HCT116 (cell line): ENCODE measurements at regions not wholly inside any gene's neighbourhood (a gene's known extent, or its start where the extent isn't known, plus 50 kb on each side); places are given as distances from the start of the nearest gene placed in this dataset.

Source experiments
- ATAC-seq: fragments of 200-7000 bp; cut with Tn5 transposase; 2 replicates; pipeline ENCODE4 v1.9.1; 2020; ENCODE audit warnings: mild to moderate bottlenecking, moderate library complexity
- BruUV-seq: library from RNA; stranded (reverse); fragments of 400-500 nt; replicated peaks from 2 replicates; lab custom pipeline; 2021; lab: Mats Ljungman, UMichigan
- CTCF ChIA-PET: fragments of 300-600 bp; sonication (Branson Sonifier 250); formaldehyde crosslinking; loops from one replicate; lab custom pipeline; 2021; ENCODE audit warnings: antibody characterized with exemption; lab: Charles Lee
- POLR2A ChIA-PET: fragments of 300-600, 350-600 bp; sonication (Branson Sonifier 250); formaldehyde crosslinking; loops from one replicate; lab custom pipeline; 2021; ENCODE audit warnings: antibody characterized with exemption; lab: Charles Lee
- RAD21 ChIA-PET, 2 experiments: fragments of 300-600 bp; sonication (Branson Sonifier 250); formaldehyde crosslinking; loops; one replicate each; lab custom pipeline; 2023; ENCODE audit warnings: low total read pairs in 2 of 2; ENCODE audit not compliant: uncharacterized antibody in 2 of 2, unreplicated experiment in 2 of 2, low non-redundant PET in 1 of 2; lab: Charles Lee
- DNase-seq: peaks from one replicate; pipeline ENCODE4 v3.0.0-alpha.2; 2010; ENCODE audit warnings: low read depth, low spot score
- H2AFZ ChIP-seq: fragments of 200-600 bp; shearing (Covaris generic), sonication (generic); 2 replicates; pipeline ENCODE4 v1.6.1; 2017; ENCODE audit warnings: low read depth, mixed run types, mixed read lengths, antibody characterized with exemption, low read length; ENCODE audit not compliant: poor library complexity, severe bottlenecking
- H3K27ac ChIP-seq: 2 replicates; pipeline ENCODE4 v1.5.1; 2012; ENCODE audit warnings: low read depth, low read length
- H3K27me3 ChIP-seq: fragments of 200-600 bp; sonication (generic); 2 replicates; pipeline ENCODE4 v1.6.1; 2016; ENCODE audit warnings: mixed run types, low read length, mixed read lengths; ENCODE audit not compliant: insufficient read depth
- H3K36me3 ChIP-seq, 2 experiments: fragments of 200-500 bp in 1 of 2; fragments of 200-600 bp in 1 of 2; sonication (Bioruptor generic) in 1 of 2; sonication (generic) in 1 of 2; 2 replicates each; pipeline versions ENCODE4 v1.5.1 to v1.6.1; 2014 to 2016; ENCODE audit warnings: low read length in 2 of 2, inconsistent platforms in 1 of 2, mixed read lengths in 1 of 2, mixed run types in 1 of 2; ENCODE audit not compliant: insufficient read depth in 2 of 2, control insufficient read depth in 1 of 2
- H3K4me1 ChIP-seq, 2 experiments: fragments of 200-600 bp in 1 of 2; sonication (generic) in 1 of 2; 2 replicates each; pipeline versions ENCODE4 v1.5.1 to v1.6.1; 2012 to 2017; ENCODE audit warnings: low read length in 2 of 2, inconsistent platforms in 1 of 2, mild to moderate bottlenecking in 1 of 2, mixed read lengths in 1 of 2, mixed run types in 1 of 2, moderate library complexity in 1 of 2; ENCODE audit not compliant: insufficient read depth in 2 of 2, control insufficient read depth in 1 of 2
- H3K4me2 ChIP-seq: fragments of 200-600 bp; sonication (generic); 2 replicates; pipeline ENCODE4 v1.6.1; 2017; ENCODE audit warnings: mixed run types, low read length, mixed read lengths
- H3K4me3 ChIP-seq, 2 experiments: fragments of 200-600 bp in 1 of 2; sonication (generic) in 1 of 2; replicated peaks in 1 of 2; 2 replicates each; pipeline ENCODE4 v1.5.1; 2011 to 2016; ENCODE audit warnings: low read length in 2 of 2, control low read depth in 1 of 2, low read depth in 1 of 2, mild to moderate bottlenecking in 1 of 2, mixed read lengths in 1 of 2, mixed run types in 1 of 2
- H3K79me2 ChIP-seq: fragments of 200-600 bp; sonication (generic); 2 replicates; pipeline ENCODE4 v1.6.1; 2017; ENCODE audit warnings: mild to moderate bottlenecking, mixed run types, low read length, moderate library complexity, mixed read lengths; ENCODE audit not compliant: insufficient read depth
- H3K9ac ChIP-seq: fragments of 200-600 bp; sonication (generic); 2 replicates; pipeline ENCODE4 v1.6.1; 2016; ENCODE audit warnings: low read length, mixed read lengths
- H3K9me2 ChIP-seq: fragments of 200-600 bp; sonication (generic), shearing (Covaris generic); 2 replicates; pipeline ENCODE4 v1.6.1; 2017; ENCODE audit warnings: mixed run types, mild to moderate bottlenecking, moderate library complexity; ENCODE audit not compliant: insufficient read depth
- H3K9me3 ChIP-seq, 2 experiments: fragments of 200-500 bp in 1 of 2; fragments of 200-600 bp in 1 of 2; sonication (Bioruptor generic) in 1 of 2; sonication (generic) in 1 of 2; 2 replicates each; pipeline ENCODE4 v1.6.1; 2014 to 2017; ENCODE audit warnings: low read length in 2 of 2, mixed read lengths in 2 of 2, inconsistent platforms in 1 of 2, low read depth in 1 of 2, mild to moderate bottlenecking in 1 of 2, mixed run types in 1 of 2, moderate library complexity in 1 of 2; ENCODE audit not compliant: control insufficient read depth in 1 of 2, insufficient read depth in 1 of 2
- H4K20me1 ChIP-seq: fragments of 200-600 bp; sonication (generic), shearing (Covaris generic); 2 replicates; pipeline ENCODE4 v1.6.1; 2017; ENCODE audit warnings: mixed run types, mild to moderate bottlenecking, moderate library complexity; ENCODE audit not compliant: insufficient read depth
- REST ChIP-seq: IDR thresholded peaks from 2 replicates; pipeline ENCODE4 v1.6.1; 2012; ENCODE audit warnings: low read depth
- SRF ChIP-seq: IDR thresholded peaks from 2 replicates; pipeline ENCODE4 v1.6.1; 2012; ENCODE audit warnings: low read depth
- intact Hi-C: fragments of 100-400 bp; cut with micrococcal nuclease; formaldehyde crosslinking; loops from 2 replicates; pipeline ENCODE4 v1.10.0; 2022
- TF ChIP-seq, protein P1 (sequence below), 3 experiments: fragments of 200-600 bp in 1 of 3; sonication (generic) in 1 of 3; IDR thresholded peaks in 2 of 3; conservative IDR thresholded peaks in 1 of 3; 2 replicates each; pipeline ENCODE4 v1.5.1; 2012 to 2017; ENCODE audit warnings: low read depth in 2 of 3, low read length in 2 of 3, antibody characterized with exemption in 1 of 3, borderline replicate concordance in 1 of 3, control low read depth in 1 of 3, mild to moderate bottlenecking in 1 of 3, mixed read lengths in 1 of 3, mixed run types in 1 of 3, moderate library complexity in 1 of 3; ENCODE audit not compliant: insufficient read depth in 1 of 3

DNA sequence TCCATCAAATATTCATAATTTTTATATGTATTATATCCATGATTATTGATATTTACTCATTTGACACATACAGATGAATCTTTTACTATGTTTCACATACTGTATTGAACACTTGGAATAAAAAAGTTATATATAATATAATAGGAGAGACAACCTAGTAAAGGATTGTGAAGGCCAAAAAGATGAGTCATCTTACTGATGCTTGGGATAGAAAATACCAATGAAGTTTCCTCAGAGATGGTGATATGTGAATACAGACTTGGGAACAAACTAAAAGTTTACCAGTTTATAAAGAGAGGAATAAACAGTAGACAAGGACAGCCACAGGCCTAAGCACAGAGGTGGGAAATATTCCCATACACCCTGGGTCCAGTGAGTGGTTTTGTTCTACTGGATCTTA lies 743.9 kb upstream of the FLRT2 start:
- no peak overlapping the region for H3K9ac ChIP-seq
- intact Hi-C loops, result no loop called here
- no TSS peak for BruUV-seq
- ATAC-seq (no peak), DNase-seq (no peak)
- TF ChIP-seq SRF, result no peak
- TF ChIP-seq, protein P1, sequence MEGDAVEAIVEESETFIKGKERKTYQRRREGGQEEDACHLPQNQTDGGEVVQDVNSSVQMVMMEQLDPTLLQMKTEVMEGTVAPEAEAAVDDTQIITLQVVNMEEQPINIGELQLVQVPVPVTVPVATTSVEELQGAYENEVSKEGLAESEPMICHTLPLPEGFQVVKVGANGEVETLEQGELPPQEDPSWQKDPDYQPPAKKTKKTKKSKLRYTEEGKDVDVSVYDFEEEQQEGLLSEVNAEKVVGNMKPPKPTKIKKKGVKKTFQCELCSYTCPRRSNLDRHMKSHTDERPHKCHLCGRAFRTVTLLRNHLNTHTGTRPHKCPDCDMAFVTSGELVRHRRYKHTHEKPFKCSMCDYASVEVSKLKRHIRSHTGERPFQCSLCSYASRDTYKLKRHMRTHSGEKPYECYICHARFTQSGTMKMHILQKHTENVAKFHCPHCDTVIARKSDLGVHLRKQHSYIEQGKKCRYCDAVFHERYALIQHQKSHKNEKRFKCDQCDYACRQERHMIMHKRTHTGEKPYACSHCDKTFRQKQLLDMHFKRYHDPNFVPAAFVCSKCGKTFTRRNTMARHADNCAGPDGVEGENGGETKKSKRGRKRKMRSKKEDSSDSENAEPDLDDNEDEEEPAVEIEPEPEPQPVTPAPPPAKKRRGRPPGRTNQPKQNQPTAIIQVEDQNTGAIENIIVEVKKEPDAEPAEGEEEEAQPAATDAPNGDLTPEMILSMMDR (IDR thresholded peaks at IDR 0.05 in 2 of 3, conservative IDR thresholded peaks at IDR 0.05 in 1 of 3; ENCODE audit: borderline replicate concordance in 1 of 3, insufficient read depth in 1 of 3, low read depth in 2 of 3, low read length in 2 of 3), result no peak
- no peak for TF ChIP-seq REST
- no peaks in the 10 kb centered on the region for H3K27me3 ChIP-seq
- no peak overlapping the region for H3K4me2 ChIP-seq
- ChIA-PET POLR2A (no interaction called here), RAD21 (no interaction called here), CTCF (no interaction called here)
- H3K4me3 ChIP-seq, result no peak overlapping the region
- no peaks in the 10 kb centered on the region; the same call in 1 of the 2 replicates for H4K20me1 ChIP-seq
- no peaks in the 10 kb centered on the region for H3K79me2 ChIP-seq
- H2AFZ ChIP-seq, result no peak overlapping the region
- H3K9me3 ChIP-seq, result peaks cover 0 to 10% of the 10 kb centered on the region in 2 experiments; a peak in 2 of 4 replicates
- no peaks in the 10 kb centered on the region for H3K9me2 ChIP-seq
- H3K36me3 ChIP-seq, result no peaks in the 10 kb centered on the region
- H3K4me1 ChIP-seq, result no peaks in the 10 kb centered on the region
- no peak overlapping the region for H3K27ac ChIP-seq
